Neutrophil (primary cell): ENCODE measurements at regions not wholly inside any gene's neighbourhood (a gene's known extent, or its start where the extent isn't known, plus 50 kb on each side); places are given as distances from the start of the nearest gene placed in this dataset.
"Not testable (repeated sequence)": the region's sequence is repeated elsewhere in the genome, so short reads cannot be mapped to it uniquely, and the experiment has no call there.

ENCODE experiments used
- H3K27ac ChIP-seq: fragments of 200-600 bp; sonication (generic); 2 replicates; pipeline ENCODE4 v1.5.1; 2016; ENCODE audit warnings: mild to moderate bottlenecking, moderate library complexity
- H3K27me3 ChIP-seq: fragments of 200-600 bp; sonication (generic); 2 replicates; pipeline ENCODE4 v1.6.0; 2016; ENCODE audit warnings: mild to moderate bottlenecking
- H3K36me3 ChIP-seq: fragments of 200-600 bp; sonication (generic); 2 replicates; pipeline ENCODE4 v1.5.1; 2017
- H3K4me1 ChIP-seq, 2 experiments: fragments of 200-600 bp in 1 of 2; sonication (generic) in 1 of 2; 1 replicate in 1 of 2; 2 replicates in 1 of 2; pipeline versions ENCODE4 v1.5.1 to v1.6.1; 2013 to 2016; ENCODE audit warnings: low read depth in 1 of 2, low read length in 1 of 2, mild to moderate bottlenecking in 1 of 2, moderate library complexity in 1 of 2; ENCODE audit not compliant: control insufficient read depth in 1 of 2, insufficient read depth in 1 of 2
- H3K4me3 ChIP-seq, 2 experiments: fragments of 200-600 bp in 1 of 2; sonication (generic) in 1 of 2; 1 replicate in 1 of 2; 2 replicates in 1 of 2; pipeline ENCODE4 v1.5.1; 2013 to 2016; ENCODE audit warnings: low read depth in 1 of 2, low read length in 1 of 2, mild to moderate bottlenecking in 1 of 2, moderate library complexity in 1 of 2
- H3K9me3 ChIP-seq: fragments of 200-600 bp; sonication (generic); 2 replicates; pipeline ENCODE4 v1.5.1; 2016
- TF ChIP-seq, protein P1 (sequence below): fragments of 200-600 bp; sonication (generic); IDR thresholded peaks from 2 replicates; pipeline ENCODE4 v1.5.1; 2016; ENCODE audit warnings: antibody characterized with exemption

DNA sequence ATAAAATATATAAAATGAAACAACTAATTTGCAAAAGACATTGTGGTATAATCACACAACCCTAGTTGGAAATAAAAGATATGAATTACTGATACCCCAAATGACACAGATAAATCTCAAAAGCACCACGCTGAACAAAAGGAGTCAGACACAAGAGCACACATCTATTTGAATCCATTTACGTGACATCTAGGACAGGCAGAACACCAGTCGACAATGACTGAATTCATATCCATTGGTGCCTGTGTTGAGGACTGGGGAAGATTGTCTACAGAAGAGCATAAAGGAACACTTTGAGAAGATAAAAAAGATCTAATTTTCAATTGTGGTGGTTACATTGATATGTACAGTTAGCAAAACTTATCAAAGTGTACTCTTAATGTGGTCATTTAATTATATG, 874.1 kb downstream of the LTN1 start:
- Histone ChIP-seq H3K4me1 (no peaks in the 10 kb centered on the region), H3K9me3 (no peaks in the 10 kb centered on the region), H3K27ac (no peak overlapping the region), H3K36me3 (no peaks in the 10 kb centered on the region), H3K4me3 (no peak overlapping the region), H3K27me3 (no peaks in the 10 kb centered on the region)
- TF ChIP-seq, protein P1, sequence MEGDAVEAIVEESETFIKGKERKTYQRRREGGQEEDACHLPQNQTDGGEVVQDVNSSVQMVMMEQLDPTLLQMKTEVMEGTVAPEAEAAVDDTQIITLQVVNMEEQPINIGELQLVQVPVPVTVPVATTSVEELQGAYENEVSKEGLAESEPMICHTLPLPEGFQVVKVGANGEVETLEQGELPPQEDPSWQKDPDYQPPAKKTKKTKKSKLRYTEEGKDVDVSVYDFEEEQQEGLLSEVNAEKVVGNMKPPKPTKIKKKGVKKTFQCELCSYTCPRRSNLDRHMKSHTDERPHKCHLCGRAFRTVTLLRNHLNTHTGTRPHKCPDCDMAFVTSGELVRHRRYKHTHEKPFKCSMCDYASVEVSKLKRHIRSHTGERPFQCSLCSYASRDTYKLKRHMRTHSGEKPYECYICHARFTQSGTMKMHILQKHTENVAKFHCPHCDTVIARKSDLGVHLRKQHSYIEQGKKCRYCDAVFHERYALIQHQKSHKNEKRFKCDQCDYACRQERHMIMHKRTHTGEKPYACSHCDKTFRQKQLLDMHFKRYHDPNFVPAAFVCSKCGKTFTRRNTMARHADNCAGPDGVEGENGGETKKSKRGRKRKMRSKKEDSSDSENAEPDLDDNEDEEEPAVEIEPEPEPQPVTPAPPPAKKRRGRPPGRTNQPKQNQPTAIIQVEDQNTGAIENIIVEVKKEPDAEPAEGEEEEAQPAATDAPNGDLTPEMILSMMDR = no peak

DNA sequence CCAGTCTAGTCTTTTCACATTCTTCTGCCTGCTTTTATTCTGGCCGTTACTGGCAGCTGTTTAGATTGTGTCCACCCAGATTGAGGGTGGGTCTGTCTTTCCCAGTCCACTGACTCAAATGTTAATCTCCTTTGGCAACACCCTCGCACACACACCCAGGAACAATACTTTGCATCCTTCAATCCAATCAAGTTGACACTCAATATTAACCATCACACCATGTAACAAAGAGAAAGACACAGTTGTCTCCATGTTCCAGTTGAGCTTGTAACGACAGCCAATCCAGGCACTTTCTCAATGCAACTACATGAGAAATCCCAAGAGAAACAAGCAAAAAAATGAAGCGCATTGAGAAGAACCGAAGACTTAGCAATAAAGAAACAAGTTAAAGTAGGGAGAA, 877.7 kb downstream of the LTN1 start:
- H3K27ac ChIP-seq, H3K9me3 ChIP-seq, H3K36me3 ChIP-seq, H3K4me1 ChIP-seq, H3K27me3 ChIP-seq, H3K4me3 ChIP-seq: not testable (repeated sequence)

DNA sequence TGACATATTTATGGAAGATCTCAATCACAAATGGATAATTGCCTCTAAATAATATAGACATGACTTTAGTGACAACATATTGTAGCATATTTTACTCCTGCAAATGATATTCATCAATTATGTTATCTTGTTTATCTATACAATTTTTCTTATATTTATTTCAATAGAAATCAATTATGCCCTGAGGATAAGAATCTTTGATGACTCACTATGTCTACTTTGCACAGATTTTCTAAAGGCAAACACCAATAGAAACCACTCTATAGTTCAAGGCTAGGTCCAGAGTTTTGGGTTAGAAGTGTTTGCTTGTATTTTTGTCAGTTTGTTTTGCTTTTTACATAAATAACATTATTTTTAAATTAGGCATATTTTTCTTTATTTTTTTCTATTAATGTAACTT, 879.0 kb downstream of the LTN1 start:
- no peaks in the 10 kb centered on the region for H3K36me3 ChIP-seq
- no peaks in the 10 kb centered on the region for H3K27me3 ChIP-seq
- H3K9me3 ChIP-seq = no peaks in the 10 kb centered on the region
- H3K4me1 ChIP-seq = no peaks in the 10 kb centered on the region
- H3K27ac ChIP-seq = no peak overlapping the region
- no peak overlapping the region for H3K4me3 ChIP-seq
- TF ChIP-seq, protein P1 = no peak

DNA sequence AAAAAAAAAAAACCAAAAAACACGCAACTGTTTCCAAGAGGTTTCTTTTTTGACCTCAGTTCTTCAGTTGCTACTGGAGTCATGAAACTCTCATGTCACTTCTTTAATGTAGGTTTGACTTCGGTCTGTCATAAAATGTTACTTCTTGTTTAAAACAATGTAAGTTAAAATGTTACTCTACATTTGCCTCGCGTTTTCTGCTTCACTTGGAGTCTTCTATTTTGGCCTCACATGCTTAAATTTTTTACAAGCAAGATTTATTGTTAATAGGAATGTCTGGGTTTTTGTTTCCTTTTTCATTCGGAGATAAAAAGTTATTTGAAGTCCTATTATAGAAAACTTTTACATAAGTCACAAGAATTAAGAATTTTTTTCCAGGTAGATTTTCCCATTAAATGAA, 880.2 kb downstream of the LTN1 start:
- Histone ChIP-seq H3K36me3 (no peaks in the 10 kb centered on the region), H3K27ac (no peak overlapping the region), H3K27me3 (no peaks in the 10 kb centered on the region), H3K4me3 (no peak overlapping the region), H3K4me1 (no peaks in the 10 kb centered on the region), H3K9me3 (no peaks in the 10 kb centered on the region)
- TF ChIP-seq, protein P1 = no peak

DNA sequence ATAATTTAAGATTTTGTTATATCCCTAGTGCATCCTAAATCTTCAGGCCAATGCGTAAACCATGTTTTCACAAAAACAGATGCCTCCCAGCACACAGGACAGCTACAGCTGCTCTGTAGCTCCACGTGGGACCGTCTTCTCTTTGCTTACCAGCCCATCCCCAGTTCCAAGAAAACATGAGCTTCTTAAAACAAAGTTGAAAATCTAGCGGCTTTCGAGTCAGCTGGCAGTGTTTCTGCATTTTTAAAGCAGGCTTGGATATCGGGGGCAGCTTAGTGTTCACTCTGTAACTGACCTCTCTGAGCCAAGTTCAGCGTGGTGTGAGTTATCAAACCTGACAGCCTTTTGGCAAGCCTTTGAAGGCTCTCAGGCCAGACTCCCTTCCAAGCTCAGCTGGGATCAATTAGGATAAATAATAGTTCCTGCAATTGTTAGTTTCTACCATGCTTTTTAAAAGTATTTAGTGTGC, 881.5 kb downstream of the LTN1 start:
- Histone ChIP-seq H3K4me1 (no peaks in the 10 kb centered on the region), H3K27ac (no peak overlapping the region), H3K4me3 (no peak overlapping the region), H3K36me3 (no peaks in the 10 kb centered on the region), H3K27me3 (no peaks in the 10 kb centered on the region), H3K9me3 (no peaks in the 10 kb centered on the region)
- TF ChIP-seq, protein P1 = no peak

DNA sequence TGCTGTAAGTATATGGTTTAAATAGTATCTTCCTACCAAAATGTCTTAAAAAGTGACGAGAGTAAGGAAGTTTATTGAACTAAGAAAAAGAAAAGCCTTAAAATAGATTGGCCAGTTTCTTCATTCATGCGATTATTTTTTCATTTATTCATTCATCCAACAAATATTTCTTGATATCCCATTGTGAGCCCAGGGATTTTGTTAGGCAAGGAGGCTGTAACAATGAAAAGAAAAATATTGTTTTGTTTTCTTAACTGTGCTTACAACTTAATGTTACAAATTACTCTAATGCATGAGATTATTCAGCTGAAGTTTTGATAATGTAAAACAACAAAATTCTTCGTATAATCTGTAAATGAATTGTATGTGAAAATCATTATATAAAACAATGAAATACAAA, 882.0 kb downstream of the LTN1 start:
- Histone ChIP-seq H3K4me3 (no peak overlapping the region), H3K36me3 (no peaks in the 10 kb centered on the region), H3K27ac (no peak overlapping the region), H3K4me1 (no peaks in the 10 kb centered on the region), H3K9me3 (no peaks in the 10 kb centered on the region), H3K27me3 (no peaks in the 10 kb centered on the region)
- TF ChIP-seq, protein P1 = no peak
